ENCODE measurements at regions not wholly inside any gene's neighbourhood (a gene's known extent, or its start where the extent isn't known, plus 50 kb on each side); places are given as distances from the start of the nearest gene placed in this dataset.

DNA sequence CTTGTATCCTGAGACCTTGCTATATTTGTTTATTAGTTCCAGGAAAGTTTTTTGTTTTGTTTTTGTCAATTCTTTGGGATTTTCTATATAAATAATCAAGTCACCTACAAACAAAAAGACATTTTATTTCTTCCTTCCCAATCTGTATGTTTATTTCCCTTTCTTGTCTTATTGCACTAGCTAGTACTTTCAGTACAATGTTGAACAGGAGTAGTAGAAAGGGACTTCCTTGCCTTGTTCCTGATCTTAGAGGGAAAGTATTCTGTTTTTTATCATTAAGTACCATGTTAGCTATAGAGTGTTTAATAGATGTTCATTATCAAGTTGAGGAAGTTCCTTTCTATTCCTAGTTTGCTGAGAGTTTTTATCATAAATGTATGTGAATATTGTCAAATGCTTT, 119.5 kb upstream of the TLE4 start:
- Histone ChIP-seq H3K4me1 (ENCODE audit: control extremely low read depth in 1 of 4, control insufficient read depth in 4 of 4, insufficient read depth in 4 of 4, low read length in 3 of 4) (no peaks in the 10 kb centered on the region), H3K9me3 (ENCODE audit: control extremely low read depth in 1 of 5, control insufficient read depth in 4 of 5, insufficient read depth in 2 of 5, low read depth in 1 of 5, low read length in 4 of 5) (peaks cover 0 to 6% (median 0%) of the 10 kb centered on the region in 5 experiments), H3K27ac (ENCODE audit: insufficient read depth in 1 of 2, low read depth in 1 of 2, low read length in 2 of 2, poor library complexity in 1 of 2, severe bottlenecking in 2 of 2) (no peak overlapping the region), H3K4me3 (ENCODE audit: control insufficient read depth in 1 of 7, extremely low read depth in 1 of 7, insufficient read depth in 4 of 7, low read depth in 2 of 7, low read length in 6 of 7) (no peak overlapping the region), H3K36me3 (ENCODE audit: control insufficient read depth in 4 of 4, insufficient read depth in 4 of 4, low read length in 3 of 4) (no peaks in the 10 kb centered on the region), H3K27me3 (replicated peaks in 2 of 5; ENCODE audit: control insufficient read depth in 4 of 5, insufficient read depth in 5 of 5, low read length in 4 of 5) (no peaks in the 10 kb centered on the region)
- POLR2A ChIA-PET, result no interaction called here
- CTCF ChIA-PET, result no interaction called here
- no peak for DNase-seq

GRCh38 chr9:79461712-79462111, 110.1 kb upstream of the TLE4 start:
- no peaks in the 10 kb centered on the region for H3K36me3 ChIP-seq (ENCODE audit: control insufficient read depth in 4 of 4, insufficient read depth in 4 of 4, low read length in 3 of 4)
- no CpG with 5 or more reads among the region's 3 CpGs for WGBS (ENCODE audit: insufficient coverage)
- no peaks in the 10 kb centered on the region for H3K9me3 ChIP-seq (ENCODE audit: control extremely low read depth in 1 of 5, control insufficient read depth in 4 of 5, insufficient read depth in 2 of 5, low read depth in 1 of 5, low read length in 4 of 5)
- peaks cover 0 to 8% (median 2%) of the 10 kb centered on the region in 4 experiments for H3K4me1 ChIP-seq (ENCODE audit: control extremely low read depth in 1 of 4, control insufficient read depth in 4 of 4, insufficient read depth in 4 of 4, low read length in 3 of 4)
- H3K4me3 ChIP-seq (ENCODE audit: control insufficient read depth in 1 of 7, extremely low read depth in 1 of 7, insufficient read depth in 4 of 7, low read depth in 2 of 7, low read length in 6 of 7), result no peak overlapping the region
- peak in 2 of 3 donors; percentile 54 to 61 for DNase-seq
- ChIA-PET CTCF (no interaction called here), POLR2A (no interaction called here)
- H3K27ac ChIP-seq (ENCODE audit: insufficient read depth in 1 of 2, low read depth in 1 of 2, low read length in 2 of 2, poor library complexity in 1 of 2, severe bottlenecking in 2 of 2), result no peak overlapping the region
- H3K27me3 ChIP-seq (replicated peaks in 2 of 5; ENCODE audit: control insufficient read depth in 4 of 5, insufficient read depth in 5 of 5, low read length in 4 of 5), result no peaks in the 10 kb centered on the region

- H3K27ac ChIP-seq (ENCODE audit: insufficient read depth in 1 of 2, low read depth in 1 of 2, low read length in 2 of 2, poor library complexity in 1 of 2, severe bottlenecking in 2 of 2), result no peak overlapping the region
- DNase-seq, result no peak
- POLR2A ChIA-PET, result no interaction called here
- H3K9me3 ChIP-seq (ENCODE audit: control extremely low read depth in 1 of 5, control insufficient read depth in 4 of 5, insufficient read depth in 2 of 5, low read depth in 1 of 5, low read length in 4 of 5), result no peaks in the 10 kb centered on the region
- H3K27me3 ChIP-seq (replicated peaks in 2 of 5; ENCODE audit: control insufficient read depth in 4 of 5, insufficient read depth in 5 of 5, low read length in 4 of 5), result no peaks in the 10 kb centered on the region
- no peaks in the 10 kb centered on the region for H3K36me3 ChIP-seq (ENCODE audit: control insufficient read depth in 4 of 4, insufficient read depth in 4 of 4, low read length in 3 of 4)
- H3K4me1 ChIP-seq (ENCODE audit: control extremely low read depth in 1 of 4, control insufficient read depth in 4 of 4, insufficient read depth in 4 of 4, low read length in 3 of 4), result peaks cover 0 to 15% (median 5%) of the 10 kb centered on the region in 4 experiments
- H3K4me3 ChIP-seq (ENCODE audit: control insufficient read depth in 1 of 7, extremely low read depth in 1 of 7, insufficient read depth in 4 of 7, low read depth in 2 of 7, low read length in 6 of 7), result no peak overlapping the region
- CTCF ChIA-PET, result interaction anchor here (1.1 to 1.2 kb wide), 2 partner anchors 14 to 335 kb away, joined by 3 read pairs; no protein-coding TSS in a partner anchor
These were observed 106.6 kb upstream of the TLE4 start for GRCh38 chr9:79465156-79465555.

DNA sequence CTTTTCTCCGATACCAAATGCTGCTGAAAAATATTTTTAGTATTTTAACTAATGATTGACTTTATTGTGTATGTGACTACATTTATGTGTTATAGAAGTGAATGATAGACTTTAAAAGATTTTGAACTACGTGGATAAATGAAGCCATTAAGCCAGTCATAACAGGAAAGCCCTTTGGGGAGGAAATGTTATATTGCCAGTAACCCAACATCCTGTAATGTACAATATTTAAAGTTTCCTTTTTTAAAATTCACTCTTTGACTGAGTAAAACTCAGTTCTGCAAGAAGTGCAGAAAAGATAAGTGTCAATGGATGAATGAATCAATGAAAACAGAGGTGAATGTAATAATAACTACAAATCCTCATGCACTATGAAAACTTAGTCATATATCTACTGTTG, 102.6 kb upstream of the TLE4 start:
- Histone ChIP-seq H3K4me1 (ENCODE audit: control extremely low read depth in 1 of 4, control insufficient read depth in 4 of 4, insufficient read depth in 4 of 4, low read length in 3 of 4) (peaks cover 0 to 7% (median 3%) of the 10 kb centered on the region in 4 experiments), H3K9me3 (ENCODE audit: control extremely low read depth in 1 of 5, control insufficient read depth in 4 of 5, insufficient read depth in 2 of 5, low read depth in 1 of 5, low read length in 4 of 5) (no peaks in the 10 kb centered on the region), H3K36me3 (ENCODE audit: control insufficient read depth in 4 of 4, insufficient read depth in 4 of 4, low read length in 3 of 4) (no peaks in the 10 kb centered on the region), H3K27ac (ENCODE audit: insufficient read depth in 1 of 2, low read depth in 1 of 2, low read length in 2 of 2, poor library complexity in 1 of 2, severe bottlenecking in 2 of 2) (no peak overlapping the region), H3K4me3 (ENCODE audit: control insufficient read depth in 1 of 7, extremely low read depth in 1 of 7, insufficient read depth in 4 of 7, low read depth in 2 of 7, low read length in 6 of 7) (no peak overlapping the region), H3K27me3 (replicated peaks in 2 of 5; ENCODE audit: control insufficient read depth in 4 of 5, insufficient read depth in 5 of 5, low read length in 4 of 5) (no peaks in the 10 kb centered on the region)
- WGBS (ENCODE audit: insufficient coverage), result no CpG with 5 or more reads among the region's 2 CpGs
- ChIA-PET CTCF (interaction anchor here (3.4 kb wide), 1 partner anchor 12 kb away, joined by 12 read pairs; no protein-coding TSS in a partner anchor), POLR2A (no interaction called here)
- peak in 1 of 3 donors; percentile 4 for DNase-seq

DNA sequence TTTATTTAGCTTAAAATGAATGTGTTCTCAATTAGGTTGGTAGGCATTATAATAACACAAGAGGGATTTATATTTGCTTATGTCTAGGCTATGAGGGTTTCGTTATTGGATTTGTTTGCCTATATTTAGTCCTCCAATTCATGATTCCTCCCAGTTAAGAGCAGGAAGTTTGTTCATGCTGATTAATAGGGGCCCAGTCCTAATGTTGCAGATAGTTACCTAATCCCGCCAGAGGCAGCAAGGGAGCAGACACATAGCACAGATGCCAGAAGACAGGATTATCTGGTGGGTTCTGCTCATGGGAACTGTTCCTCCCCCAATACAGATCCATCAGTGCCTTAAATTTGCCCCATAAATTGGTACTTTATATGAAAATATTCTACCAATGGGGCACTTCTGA, 100.8 kb upstream of the TLE4 start:
- Histone ChIP-seq H3K9me3 (ENCODE audit: control extremely low read depth in 1 of 5, control insufficient read depth in 4 of 5, insufficient read depth in 2 of 5, low read depth in 1 of 5, low read length in 4 of 5) (no peaks in the 10 kb centered on the region), H3K27me3 (replicated peaks in 2 of 5; ENCODE audit: control insufficient read depth in 4 of 5, insufficient read depth in 5 of 5, low read length in 4 of 5) (no peaks in the 10 kb centered on the region), H3K27ac (ENCODE audit: insufficient read depth in 1 of 2, low read depth in 1 of 2, low read length in 2 of 2, poor library complexity in 1 of 2, severe bottlenecking in 2 of 2) (no peak overlapping the region), H3K4me3 (ENCODE audit: control insufficient read depth in 1 of 7, extremely low read depth in 1 of 7, insufficient read depth in 4 of 7, low read depth in 2 of 7, low read length in 6 of 7) (no peak overlapping the region), H3K36me3 (ENCODE audit: control insufficient read depth in 4 of 4, insufficient read depth in 4 of 4, low read length in 3 of 4) (no peaks in the 10 kb centered on the region), H3K4me1 (ENCODE audit: control extremely low read depth in 1 of 4, control insufficient read depth in 4 of 4, insufficient read depth in 4 of 4, low read length in 3 of 4) (peaks cover 0 to 7% (median 3%) of the 10 kb centered on the region in 4 experiments)
- DNase-seq, result no peak
- ChIA-PET POLR2A (no interaction called here), CTCF (interaction anchor here (3.4 kb wide), 1 partner anchor 10 kb away, joined by 12 read pairs; no protein-coding TSS in a partner anchor)
- WGBS (ENCODE audit: insufficient coverage), result no CpG with 5 or more reads among the region's 2 CpGs

DNA sequence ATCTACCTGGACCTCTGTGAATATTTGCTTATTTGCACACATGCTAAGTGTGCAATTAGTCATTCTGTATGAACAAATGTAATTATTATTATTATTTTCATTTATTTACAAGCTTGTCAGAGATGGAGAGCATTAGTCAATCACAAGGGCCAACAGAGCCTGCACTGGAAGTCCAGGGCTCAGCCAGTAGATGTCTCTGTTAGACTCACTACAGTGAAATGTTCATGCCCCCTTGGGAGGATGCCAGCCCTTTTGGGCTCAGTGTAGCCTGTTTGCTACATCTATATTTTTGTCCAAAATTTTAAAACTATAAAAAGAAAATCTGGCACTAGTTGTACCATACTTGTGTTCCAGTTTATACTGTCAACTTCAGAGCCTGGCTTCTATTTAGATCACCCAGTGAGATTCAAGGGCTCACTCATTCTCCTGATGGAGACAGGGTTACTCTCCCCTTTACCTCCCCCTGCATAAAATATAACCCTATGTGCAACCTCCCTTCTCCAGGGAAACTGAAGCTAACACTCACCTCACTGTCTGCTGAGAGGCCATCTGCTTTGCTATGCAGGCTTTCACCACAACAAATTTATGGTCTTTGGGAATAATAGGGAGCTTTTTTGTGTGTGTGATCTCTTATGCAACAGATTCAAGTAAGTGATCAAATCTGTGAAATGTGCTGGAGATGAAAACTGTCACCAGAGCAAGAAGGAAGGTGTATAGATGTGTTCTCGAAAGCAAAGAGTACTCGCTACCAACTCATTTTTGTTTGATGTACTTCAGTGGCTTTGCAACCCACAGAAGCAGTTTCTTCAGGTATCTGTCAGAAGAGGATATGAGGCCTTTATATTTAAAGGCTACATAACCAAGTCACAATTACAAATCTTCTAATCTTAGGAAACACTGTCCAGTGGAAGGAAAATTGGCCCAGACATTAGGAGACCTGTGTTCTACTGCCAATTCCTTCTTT, 99.9 kb upstream of the TLE4 start:
- no peak overlapping the region for H3K4me3 ChIP-seq (ENCODE audit: control insufficient read depth in 1 of 7, extremely low read depth in 1 of 7, insufficient read depth in 4 of 7, low read depth in 2 of 7, low read length in 6 of 7)
- POLR2A ChIA-PET, result no interaction called here
- peaks cover 0 to 7% (median 3%) of the 10 kb centered on the region in 4 experiments for H3K4me1 ChIP-seq (ENCODE audit: control extremely low read depth in 1 of 4, control insufficient read depth in 4 of 4, insufficient read depth in 4 of 4, low read length in 3 of 4)
- peak; percentile 39 to 66 (median 61) for DNase-seq
- H3K27ac ChIP-seq (ENCODE audit: insufficient read depth in 1 of 2, low read depth in 1 of 2, low read length in 2 of 2, poor library complexity in 1 of 2, severe bottlenecking in 2 of 2), result no peak overlapping the region
- H3K36me3 ChIP-seq (ENCODE audit: control insufficient read depth in 4 of 4, insufficient read depth in 4 of 4, low read length in 3 of 4), result no peaks in the 10 kb centered on the region
- CTCF ChIA-PET, result interaction anchor here (1.4 to 3.4 kb wide), 2 partner anchors 9 to 674 kb away, joined by 3 to 12 read pairs; no protein-coding TSS in a partner anchor
- no peaks in the 10 kb centered on the region for H3K9me3 ChIP-seq (ENCODE audit: control extremely low read depth in 1 of 5, control insufficient read depth in 4 of 5, insufficient read depth in 2 of 5, low read depth in 1 of 5, low read length in 4 of 5)
- H3K27me3 ChIP-seq (replicated peaks in 2 of 5; ENCODE audit: control insufficient read depth in 4 of 5, insufficient read depth in 5 of 5, low read length in 4 of 5), result no peaks in the 10 kb centered on the region
- WGBS (ENCODE audit: insufficient coverage), result no CpG with 5 or more reads among the region's 2 CpGs

DNA sequence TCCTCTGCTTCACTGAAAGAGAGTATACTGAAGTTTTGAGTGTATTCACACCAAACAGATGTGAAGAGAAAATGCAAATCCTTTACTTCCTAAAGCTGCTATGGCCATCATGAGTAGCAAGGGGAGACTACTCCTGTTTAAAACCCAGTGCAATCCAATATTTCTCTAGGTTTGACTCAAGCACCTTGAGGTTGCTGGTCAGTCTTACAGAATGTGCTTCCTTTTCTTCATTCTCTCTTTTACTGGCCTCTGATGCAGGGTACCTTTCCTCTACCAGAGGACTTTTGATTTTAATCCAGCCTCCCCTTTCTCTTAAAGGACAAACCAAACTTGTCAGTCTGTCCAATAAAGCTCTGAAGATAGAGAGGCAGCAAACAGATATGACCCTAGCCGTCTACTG, 98.1 kb upstream of the TLE4 start:
- DNase-seq, result no peak
- no peaks in the 10 kb centered on the region for H3K36me3 ChIP-seq (ENCODE audit: control insufficient read depth in 4 of 4, insufficient read depth in 4 of 4, low read length in 3 of 4)
- H3K4me3 ChIP-seq (ENCODE audit: control insufficient read depth in 1 of 7, extremely low read depth in 1 of 7, insufficient read depth in 4 of 7, low read depth in 2 of 7, low read length in 6 of 7), result no peak overlapping the region
- ChIA-PET POLR2A (no interaction called here), CTCF (no interaction called here)
- WGBS (ENCODE audit: insufficient coverage), result 100% methylated on average over 1 of the region's 1 CpG
- H3K27ac ChIP-seq (ENCODE audit: insufficient read depth in 1 of 2, low read depth in 1 of 2, low read length in 2 of 2, poor library complexity in 1 of 2, severe bottlenecking in 2 of 2), result no peak overlapping the region
- H3K9me3 ChIP-seq (ENCODE audit: control extremely low read depth in 1 of 5, control insufficient read depth in 4 of 5, insufficient read depth in 2 of 5, low read depth in 1 of 5, low read length in 4 of 5), result no peaks in the 10 kb centered on the region
- peaks cover 0 to 6% (median 2%) of the 10 kb centered on the region in 4 experiments for H3K4me1 ChIP-seq (ENCODE audit: control extremely low read depth in 1 of 4, control insufficient read depth in 4 of 4, insufficient read depth in 4 of 4, low read length in 3 of 4)
- H3K27me3 ChIP-seq (replicated peaks in 2 of 5; ENCODE audit: control insufficient read depth in 4 of 5, insufficient read depth in 5 of 5, low read length in 4 of 5), result no peaks in the 10 kb centered on the region

Data from common myeloid progenitor, CD34-positive (primary cell).